Upper lobe of left lung (tissue), 6 donors: ENCODE measurements at regions not wholly inside any gene's neighbourhood (a gene's known extent, or its start where the extent isn't known, plus 50 kb on each side); places are given as distances from the start of the nearest gene placed in this dataset.

Experiments
- ATAC-seq, 2 donors: fragments of 200-7000 bp; cut with Tn5 transposase; one replicate each; pipeline ENCODE4 v1.9.1; 2022; ENCODE audit warnings: mild to moderate bottlenecking in 2 of 2, moderate library complexity in 2 of 2; ENCODE audit not compliant: low FRiP score in 2 of 2
- DNase-seq, 2 donors: peaks; one replicate each; pipeline ENCODE4 v3.0.0-alpha.2; 2019 to 2020
- H3K27ac ChIP-seq, 4 donors: fragments of 200-600 bp; sonication (generic); one replicate each; pipeline ENCODE4 v1.5.1; 2016 to 2019
- H3K27me3 ChIP-seq, 4 donors: fragments of 200-600 bp; sonication (generic); one replicate each; pipeline ENCODE4 v1.5.1; 2017 to 2019
- H3K36me3 ChIP-seq, 4 donors: fragments of 200-600 bp; sonication (generic); one replicate each; pipeline ENCODE4 v1.5.1; 2016 to 2019
- H3K4me1 ChIP-seq, 4 donors: fragments of 200-600 bp; sonication (generic); one replicate each; pipeline ENCODE4 v1.5.1; 2018 to 2019
- H3K4me3 ChIP-seq, 4 donors: fragments of 200-600 bp; sonication (generic); one replicate each; pipeline ENCODE4 v1.5.1; 2017 to 2019; ENCODE audit warnings: mild to moderate bottlenecking in 2 of 4, moderate library complexity in 1 of 4
- H3K9me3 ChIP-seq, 4 donors: fragments of 200-600 bp; sonication (generic); one replicate each; pipeline ENCODE4 v1.5.1; 2018 to 2019
- EP300 ChIP-seq, 4 donors: sonication (generic); formaldehyde crosslinking; IDR thresholded peaks; one replicate each; pipeline ENCODE4 v1.5.1; 2017; ENCODE audit warnings: antibody characterized with exemption in 4 of 4, control low read depth in 2 of 4
- POLR2A ChIP-seq, 4 donors: fragments of 450-650 bp; IDR thresholded peaks; one replicate each; pipeline ENCODE4 v1.5.1; 2016 to 2017; ENCODE audit warnings: antibody characterized with exemption in 4 of 4, mild to moderate bottlenecking in 2 of 4
- POLR2AphosphoS5 ChIP-seq, 2 donors: sonication (generic); formaldehyde crosslinking; IDR thresholded peaks; one replicate each; pipeline ENCODE4 v1.5.1; 2017; ENCODE audit warnings: antibody characterized with exemption in 2 of 2
- WGBS, 2 donors: methylation state at CpG; one replicate each; pipeline ENCODE4 v1.1.5; 2017 to 2018; 5-methylcytosine and 5-hydroxymethylcytosine counted together
- TF ChIP-seq, protein P1 (sequence below), 6 experiments: fragments of 450-650 bp in 4 of 6; fragments of 200-600 bp in 2 of 6; sonication (generic) in 2 of 6; IDR thresholded peaks; one replicate each; pipeline ENCODE4 v1.5.1; 2016 to 2019; ENCODE audit warnings: antibody characterized with exemption in 6 of 6
- donor health status: DM: no; HTN: no; CAD: no; lungs with moderate emphysema.
- donor health status: DM: no; HTN: yes; CAD: no; lungs with severe emphysema.

DNA sequence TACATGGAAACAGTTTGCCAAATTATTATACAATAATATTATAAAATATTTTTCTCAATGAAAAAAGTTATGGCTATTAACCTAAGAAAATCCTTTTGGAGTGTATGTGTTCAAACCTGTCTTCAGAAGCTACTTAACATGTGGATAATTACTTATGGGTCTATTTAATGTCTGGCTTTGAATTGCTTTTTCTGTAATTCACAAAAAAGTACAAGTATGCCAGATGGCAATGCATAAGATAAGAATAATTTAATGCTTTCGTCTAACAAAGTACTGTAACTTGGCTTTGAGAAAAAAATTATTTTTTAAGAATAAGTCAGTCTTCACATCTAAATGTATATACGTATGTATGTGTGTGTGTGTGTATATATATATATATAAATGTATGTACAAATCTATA, 1073.0 kb downstream of the TDRD15 start:
- Histone ChIP-seq H3K9me3 (no peaks in the 10 kb centered on the region), H3K36me3 (no peaks in the 10 kb centered on the region), H3K4me3 (no peak overlapping the region), H3K27me3 (no peaks in the 10 kb centered on the region), H3K27ac (no peak overlapping the region), H3K4me1 (no peaks in the 10 kb centered on the region)
- WGBS, 2 donors: 71 to 79% methylated on average over 2 of the region's 2 CpGs
- DNase-seq (no peak), ATAC-seq (no peak)
- TF ChIP-seq POLR2A (IDR thresholded peaks at IDR 0.05): no peak

DNA sequence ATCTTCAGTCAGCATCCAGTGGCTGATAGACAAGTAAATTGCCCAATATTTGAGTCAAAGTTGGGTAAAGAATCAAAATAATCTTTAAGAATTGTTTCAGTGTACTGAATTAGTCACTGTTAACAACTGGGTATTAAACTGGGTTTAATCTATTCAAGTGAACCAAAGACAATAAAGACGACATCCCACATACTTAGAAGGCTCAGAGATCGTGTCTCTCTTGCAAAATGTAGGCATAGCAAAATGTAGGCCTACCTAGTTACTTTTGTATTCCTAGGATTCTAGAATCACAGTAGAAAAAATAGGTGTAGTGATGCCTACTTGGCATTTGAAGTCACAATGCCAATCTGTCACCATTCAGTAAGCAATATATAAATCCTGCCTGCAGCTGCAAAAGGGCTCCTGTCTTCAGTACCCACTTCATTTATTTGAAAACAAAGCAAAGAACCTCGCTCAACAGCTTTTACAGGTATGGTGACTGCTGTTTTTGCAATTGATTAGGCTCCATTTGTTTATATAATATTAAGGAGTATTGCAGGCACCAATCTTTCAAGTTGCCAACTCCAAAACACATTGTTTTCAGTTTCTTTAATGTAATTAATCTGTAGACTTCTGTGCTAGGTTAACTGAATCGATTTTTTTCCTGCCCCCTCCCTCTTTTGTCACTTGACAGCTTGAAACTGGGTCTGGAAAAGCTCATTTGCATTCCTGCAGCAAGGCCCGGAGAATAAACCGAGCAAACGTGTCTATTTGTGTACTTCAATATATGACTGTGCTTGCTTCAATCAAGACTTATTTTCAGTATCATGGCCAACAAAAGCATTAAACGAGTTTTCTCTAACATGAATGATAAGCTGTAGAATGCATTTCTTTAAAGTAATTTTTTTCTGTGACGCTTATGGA, 1074.9 kb downstream of the TDRD15 start:
- Histone ChIP-seq H3K36me3 (no peaks in the 10 kb centered on the region), H3K4me1 (no peaks in the 10 kb centered on the region), H3K4me3 (no peak overlapping the region), H3K9me3 (no peaks in the 10 kb centered on the region), H3K27me3 (no peaks in the 10 kb centered on the region), H3K27ac (no peak overlapping the region)
- TF ChIP-seq POLR2A (IDR thresholded peaks at IDR 0.05): no peak
- TF ChIP-seq, protein P1, sequence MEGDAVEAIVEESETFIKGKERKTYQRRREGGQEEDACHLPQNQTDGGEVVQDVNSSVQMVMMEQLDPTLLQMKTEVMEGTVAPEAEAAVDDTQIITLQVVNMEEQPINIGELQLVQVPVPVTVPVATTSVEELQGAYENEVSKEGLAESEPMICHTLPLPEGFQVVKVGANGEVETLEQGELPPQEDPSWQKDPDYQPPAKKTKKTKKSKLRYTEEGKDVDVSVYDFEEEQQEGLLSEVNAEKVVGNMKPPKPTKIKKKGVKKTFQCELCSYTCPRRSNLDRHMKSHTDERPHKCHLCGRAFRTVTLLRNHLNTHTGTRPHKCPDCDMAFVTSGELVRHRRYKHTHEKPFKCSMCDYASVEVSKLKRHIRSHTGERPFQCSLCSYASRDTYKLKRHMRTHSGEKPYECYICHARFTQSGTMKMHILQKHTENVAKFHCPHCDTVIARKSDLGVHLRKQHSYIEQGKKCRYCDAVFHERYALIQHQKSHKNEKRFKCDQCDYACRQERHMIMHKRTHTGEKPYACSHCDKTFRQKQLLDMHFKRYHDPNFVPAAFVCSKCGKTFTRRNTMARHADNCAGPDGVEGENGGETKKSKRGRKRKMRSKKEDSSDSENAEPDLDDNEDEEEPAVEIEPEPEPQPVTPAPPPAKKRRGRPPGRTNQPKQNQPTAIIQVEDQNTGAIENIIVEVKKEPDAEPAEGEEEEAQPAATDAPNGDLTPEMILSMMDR (IDR thresholded peaks at IDR 0.05): no peak
- TF ChIP-seq POLR2AphosphoS5 (IDR thresholded peaks at IDR 0.05): no peak
- TF ChIP-seq EP300 (IDR thresholded peaks at IDR 0.05): no peak
- 54 to 63% methylated on average over 9 of the region's 9 CpGs for WGBS, 2 donors
- ATAC-seq (no peak), DNase-seq (no peak)

DNA sequence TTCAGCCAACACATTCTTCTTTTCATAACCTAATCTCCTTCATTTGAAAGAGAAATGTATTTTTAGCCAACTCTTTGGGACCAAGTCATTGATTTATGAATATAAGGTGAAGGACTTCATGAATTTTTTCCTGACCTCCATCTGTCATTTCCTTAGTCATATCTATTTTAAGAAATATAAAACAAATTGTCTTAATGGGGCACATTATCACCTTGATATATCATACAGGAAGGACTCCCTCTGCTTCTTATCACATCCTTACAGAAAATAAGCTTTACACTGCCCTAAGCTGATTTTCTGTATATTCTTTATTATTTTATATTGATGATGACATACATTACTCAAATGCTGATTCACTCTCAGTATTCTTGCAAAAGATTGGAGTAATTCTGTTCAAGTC, 1076.2 kb downstream of the TDRD15 start:
- Histone ChIP-seq H3K27ac (no peak overlapping the region), H3K9me3 (no peaks in the 10 kb centered on the region), H3K4me1 (no peaks in the 10 kb centered on the region), H3K36me3 (no peaks in the 10 kb centered on the region), H3K27me3 (no peaks in the 10 kb centered on the region), H3K4me3 (no peak overlapping the region)
- ATAC-seq (no peak), DNase-seq (no peak)
- TF ChIP-seq POLR2AphosphoS5 (IDR thresholded peaks at IDR 0.05): no peak
- TF ChIP-seq, protein P1 (IDR thresholded peaks at IDR 0.05): no peak
- TF ChIP-seq EP300 (IDR thresholded peaks at IDR 0.05): no peak
- no peak for TF ChIP-seq POLR2A (IDR thresholded peaks at IDR 0.05)

DNA sequence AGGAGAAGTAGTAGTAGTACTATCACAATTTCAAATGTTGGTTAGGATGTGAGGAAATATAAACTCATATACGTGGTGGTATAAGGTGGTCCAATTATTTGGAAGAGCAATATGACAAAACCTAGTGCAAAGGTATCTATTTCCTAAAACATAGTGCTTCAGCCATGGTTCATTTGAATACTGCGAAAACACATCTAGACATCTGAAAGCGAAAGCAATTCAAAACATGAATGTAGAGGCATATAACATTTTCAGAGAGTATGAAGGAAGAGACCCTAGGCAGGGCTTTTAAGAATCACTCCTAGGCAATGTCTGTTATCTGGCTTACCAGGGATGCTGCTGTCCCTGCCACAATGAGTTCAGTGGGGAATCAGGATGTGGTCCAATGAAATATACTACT, 1085.8 kb downstream of the TDRD15 start:
- Histone ChIP-seq H3K4me3 (no peak overlapping the region), H3K27me3 (no peaks in the 10 kb centered on the region), H3K27ac (no peak overlapping the region), H3K4me1 (no peaks in the 10 kb centered on the region), H3K9me3 (no peaks in the 10 kb centered on the region), H3K36me3 (no peaks in the 10 kb centered on the region)
- ATAC-seq (no peak), DNase-seq (no peak)
- 86 to 89% methylated on average over 3 of the region's 3 CpGs for WGBS, 2 donors
- TF ChIP-seq EP300 (IDR thresholded peaks at IDR 0.05) (no peak), POLR2A (IDR thresholded peaks at IDR 0.05) (no peak), POLR2AphosphoS5 (IDR thresholded peaks at IDR 0.05) (no peak)
- TF ChIP-seq, protein P1 (IDR thresholded peaks at IDR 0.05): no peak

DNA sequence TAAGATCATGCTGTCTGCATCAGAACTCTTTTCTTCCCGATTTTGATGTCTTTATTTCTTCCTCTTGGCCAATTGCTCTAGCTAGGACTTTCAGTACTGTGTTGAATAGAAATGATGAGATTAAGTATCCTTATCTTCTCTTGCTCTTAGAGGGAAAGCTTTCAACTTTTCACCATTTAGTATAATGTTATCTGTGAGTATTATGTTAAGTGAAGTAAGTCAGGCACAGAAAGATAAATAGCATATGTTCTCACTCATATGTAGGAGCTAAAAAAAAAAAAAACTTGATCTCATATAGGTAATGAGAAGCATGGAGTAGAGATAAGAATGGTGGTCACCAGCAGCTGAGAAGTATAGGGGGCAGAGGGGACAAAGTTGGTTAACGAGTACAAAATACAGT, 1089.5 kb downstream of the TDRD15 start:
- TF ChIP-seq POLR2A (IDR thresholded peaks at IDR 0.05): no peak
- TF ChIP-seq POLR2AphosphoS5 (IDR thresholded peaks at IDR 0.05): no peak
- no peak for TF ChIP-seq EP300 (IDR thresholded peaks at IDR 0.05)
- TF ChIP-seq, protein P1 (IDR thresholded peaks at IDR 0.05): no peak
- DNase-seq (no peak), ATAC-seq (no peak)
- 77% methylated on average over 2 of the region's 2 CpGs for WGBS, 2 donors
- Histone ChIP-seq H3K36me3 (no peaks in the 10 kb centered on the region), H3K27me3 (no peaks in the 10 kb centered on the region), H3K27ac (no peak overlapping the region), H3K4me1 (no peaks in the 10 kb centered on the region), H3K4me3 (no peak overlapping the region), H3K9me3 (no peaks in the 10 kb centered on the region)
